Neural cell (in vitro differentiated cells): ENCODE measurements at regions not wholly inside any gene's neighbourhood (a gene's known extent, or its start where the extent isn't known, plus 50 kb on each side); places are given as distances from the start of the nearest gene placed in this dataset.

ENCODE experiments used
- H2AFZ ChIP-seq: fragments of 200-600, 300-800 bp; sonication (generic), shearing (Covaris generic); 2 replicates; pipeline ENCODE4 v1.6.0; 2014; ENCODE audit warnings: low read depth, mild to moderate bottlenecking, antibody characterized with exemption, low read length, moderate library complexity
- H3F3A ChIP-seq: fragments of 200-600 bp; shearing (Covaris generic); 2 replicates; pipeline ENCODE4 v1.6.1; 2016; ENCODE audit warnings: mild to moderate bottlenecking, moderate library complexity, mixed read lengths, antibody characterized with exemption, low read length; ENCODE audit not compliant: insufficient read depth, poor library complexity, severe bottlenecking
- H3K27ac ChIP-seq: fragments of 200-600, 300-800 bp; sonication (generic), shearing (Covaris generic); 2 replicates; pipeline ENCODE4 v1.5.1; 2014; ENCODE audit warnings: mild to moderate bottlenecking, low read length, moderate library complexity
- H3K27me3 ChIP-seq: fragments of 300-800, 200-600 bp; sonication (generic), shearing (Covaris generic); 2 replicates; pipeline ENCODE4 v1.6.0; 2014; ENCODE audit warnings: mild to moderate bottlenecking, low read depth, low read length, moderate library complexity; ENCODE audit not compliant: insufficient read depth
- H3K36me3 ChIP-seq: fragments of 300-800, 200-600 bp; sonication (generic), shearing (Covaris generic); 2 replicates; pipeline ENCODE4 v1.5.1; 2014; ENCODE audit warnings: mild to moderate bottlenecking, antibody characterized with exemption, low read length, moderate library complexity; ENCODE audit not compliant: insufficient read depth
- H3K4me2 ChIP-seq: fragments of 300-800, 200-600 bp; sonication (generic), shearing (Covaris generic); 2 replicates; pipeline ENCODE4 v1.6.0; 2014; ENCODE audit warnings: mild to moderate bottlenecking, low read length
- H3K4me3 ChIP-seq: fragments of 300-800, 200-600 bp; sonication (generic), shearing (Covaris generic); 2 replicates; pipeline ENCODE4 v1.5.1; 2014; ENCODE audit warnings: mild to moderate bottlenecking, low read length, moderate library complexity
- H3K79me2 ChIP-seq: fragments of 200-600 bp; shearing (Covaris generic); replicated peaks from 2 replicates; pipeline ENCODE4 v1.6.0; 2014; ENCODE audit warnings: mild to moderate bottlenecking, low read length, moderate library complexity; ENCODE audit not compliant: insufficient read depth
- H3K9ac ChIP-seq: fragments of 300-800, 200-600 bp; sonication (generic), shearing (Covaris generic); 2 replicates; pipeline ENCODE4 v1.6.1; 2016; ENCODE audit warnings: mild to moderate bottlenecking, low read length, mixed read lengths
- H3K9me2 ChIP-seq: fragments of 200-600 bp; shearing (Covaris generic); 2 replicates; pipeline ENCODE4 v1.6.1; 2016; ENCODE audit warnings: mild to moderate bottlenecking, low read length, mixed read lengths; ENCODE audit not compliant: insufficient read depth
- H3K9me3 ChIP-seq: fragments of 200-600, 300-800 bp; sonication (generic), shearing (Covaris generic); 2 replicates; pipeline ENCODE4 v1.6.1; 2016; ENCODE audit warnings: mild to moderate bottlenecking, mixed run types, low read length, moderate library complexity, mixed read lengths
- H4K20me1 ChIP-seq: fragments of 200-600 bp; shearing (Covaris generic); 2 replicates; pipeline ENCODE4 v1.6.1; 2016; ENCODE audit warnings: mild to moderate bottlenecking, mixed run types; ENCODE audit not compliant: insufficient read depth
- EP300 ChIP-seq: fragments of 450-650 bp; conservative IDR thresholded peaks from 2 replicates; pipeline ENCODE4 v1.6.1; 2014; ENCODE audit warnings: antibody characterized with exemption, mild to moderate bottlenecking, moderate library complexity; ENCODE audit not compliant: poor library complexity, severe bottlenecking
- EZH2 ChIP-seq: fragments of 200-600, 300-800 bp; shearing (Covaris generic), sonication (generic); IDR thresholded peaks from 2 replicates; pipeline ENCODE4 v1.6.1; 2014; ENCODE audit warnings: antibody characterized with exemption, low read length, borderline replicate concordance, mild to moderate bottlenecking; ENCODE audit not compliant: insufficient read depth, poor library complexity, severe bottlenecking
- MXI1 ChIP-seq: fragments of 450-650 bp; conservative IDR thresholded peaks from 2 replicates; pipeline ENCODE4 v1.6.1; 2014; ENCODE audit warnings: antibody characterized with exemption, mild to moderate bottlenecking; ENCODE audit not compliant: poor library complexity, severe bottlenecking
- POLR2AphosphoS5 ChIP-seq: IDR thresholded peaks from 2 replicates; pipeline ENCODE4 v1.6.1; 2012
- RAD21 ChIP-seq: fragments of 450-650 bp; conservative IDR thresholded peaks from 2 replicates; pipeline ENCODE4 v1.6.1; 2014; ENCODE audit warnings: antibody characterized with exemption, mild to moderate bottlenecking, moderate library complexity
- REST ChIP-seq: IDR thresholded peaks from 2 replicates; pipeline ENCODE4 v1.6.1; 2012; ENCODE audit warnings: borderline replicate concordance
- SMC3 ChIP-seq: fragments of 450-650 bp; conservative IDR thresholded peaks from 2 replicates; pipeline ENCODE4 v1.6.1; 2014; ENCODE audit warnings: antibody characterized with exemption, mild to moderate bottlenecking, moderate library complexity; ENCODE audit not compliant: poor library complexity
- TAF1 ChIP-seq: IDR thresholded peaks from 2 replicates; pipeline ENCODE4 v1.6.1; 2012; ENCODE audit warnings: low read depth
- TF ChIP-seq, protein P1 (sequence below): fragments of 450-650 bp; IDR thresholded peaks from 2 replicates; pipeline ENCODE4 v1.5.1; 2014; ENCODE audit warnings: antibody characterized with exemption, mild to moderate bottlenecking, moderate library complexity; ENCODE audit not compliant: poor library complexity, severe bottlenecking

DNA sequence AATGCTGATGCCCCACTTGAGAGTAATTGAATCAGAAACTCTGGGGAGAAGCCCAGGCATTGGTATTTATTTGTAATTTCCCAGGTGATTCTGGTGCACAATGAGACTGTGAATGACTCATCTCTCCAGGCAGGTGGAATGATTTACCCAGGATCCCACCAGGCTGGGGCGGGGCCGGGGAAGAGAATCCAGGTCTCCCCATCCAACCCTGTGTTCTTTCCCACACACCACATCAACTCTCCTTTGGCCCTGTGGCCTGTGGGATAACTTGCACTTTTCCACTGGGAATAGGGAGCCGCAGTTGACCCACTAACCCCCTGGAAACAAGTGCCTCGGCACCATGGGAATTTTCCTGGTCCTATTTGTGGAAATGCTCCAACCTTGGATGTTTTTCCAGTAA is 409.8 kb downstream of the ZNF521 start:
- H3F3A ChIP-seq: no peaks in the 10 kb centered on the region
- TF ChIP-seq MXI1 (no peak), SMC3 (no peak), TAF1 (no peak), EP300 (no peak)
- H3K4me2 ChIP-seq: no peak overlapping the region
- no peaks in the 10 kb centered on the region for H3K27me3 ChIP-seq
- no peaks in the 10 kb centered on the region for H3K79me2 ChIP-seq
- no peaks in the 10 kb centered on the region for H4K20me1 ChIP-seq
- H3K36me3 ChIP-seq: no peaks in the 10 kb centered on the region
- no peaks in the 10 kb centered on the region for H3K9me3 ChIP-seq
- no peaks in the 10 kb centered on the region for H3K9me2 ChIP-seq
- no peak overlapping the region for H2AFZ ChIP-seq
- no peak overlapping the region for H3K4me3 ChIP-seq
- no peak overlapping the region for H3K9ac ChIP-seq
- no peak overlapping the region for H3K27ac ChIP-seq

DNA sequence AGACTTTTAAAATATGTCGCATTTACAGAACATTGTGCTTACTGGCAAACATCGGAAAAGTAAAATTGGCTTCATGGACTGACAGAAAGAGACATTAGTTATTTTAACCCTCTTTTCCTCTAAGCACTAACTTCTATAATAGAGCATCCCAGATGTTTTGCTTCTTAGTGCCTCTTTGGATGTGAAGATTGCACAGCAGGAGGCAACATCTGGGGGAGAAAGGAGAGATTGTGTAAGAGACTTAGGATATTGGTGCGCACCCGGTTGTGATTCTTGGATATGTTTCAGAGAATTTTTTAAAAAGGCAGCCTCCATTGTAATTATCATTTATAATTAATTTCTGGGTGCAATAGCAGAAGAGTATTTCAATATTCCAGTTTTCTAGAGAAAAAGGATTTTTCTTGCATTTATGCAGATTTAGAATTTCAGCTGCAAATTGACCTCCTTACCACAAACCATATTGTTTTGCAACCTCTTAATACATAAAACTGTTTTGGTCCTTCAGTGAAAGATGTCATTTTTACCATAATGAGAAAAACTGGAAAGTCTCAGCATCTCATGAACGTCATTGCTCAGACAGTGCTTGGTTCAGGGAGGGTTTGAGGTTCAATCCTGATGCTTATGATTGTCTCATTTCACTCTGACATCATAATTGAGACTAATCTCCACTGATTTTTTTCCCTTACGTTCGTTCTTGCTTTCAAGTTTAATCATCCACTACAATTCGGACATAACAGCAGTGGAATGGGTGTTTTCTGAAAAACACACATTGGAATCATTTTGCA is 404.3 kb downstream of the ZNF521 start:
- no peak overlapping the region for H3K4me3 ChIP-seq
- H3K9me2 ChIP-seq: no peaks in the 10 kb centered on the region
- no peak overlapping the region for H3K4me2 ChIP-seq
- H2AFZ ChIP-seq: no peak overlapping the region
- H3K27ac ChIP-seq: no peak overlapping the region
- H3K36me3 ChIP-seq: no peaks in the 10 kb centered on the region
- no peaks in the 10 kb centered on the region for H3K9me3 ChIP-seq
- no peak overlapping the region for H3K9ac ChIP-seq
- H4K20me1 ChIP-seq: no peaks in the 10 kb centered on the region
- H3F3A ChIP-seq: no peaks in the 10 kb centered on the region
- H3K27me3 ChIP-seq: no peaks in the 10 kb centered on the region
- no peak for TF ChIP-seq RAD21
- no peak for TF ChIP-seq POLR2AphosphoS5
- no peak for TF ChIP-seq TAF1
- no peak for TF ChIP-seq SMC3
- TF ChIP-seq MXI1: no peak
- no peak for TF ChIP-seq EP300
- TF ChIP-seq EZH2: no peak
- TF ChIP-seq, protein P1, sequence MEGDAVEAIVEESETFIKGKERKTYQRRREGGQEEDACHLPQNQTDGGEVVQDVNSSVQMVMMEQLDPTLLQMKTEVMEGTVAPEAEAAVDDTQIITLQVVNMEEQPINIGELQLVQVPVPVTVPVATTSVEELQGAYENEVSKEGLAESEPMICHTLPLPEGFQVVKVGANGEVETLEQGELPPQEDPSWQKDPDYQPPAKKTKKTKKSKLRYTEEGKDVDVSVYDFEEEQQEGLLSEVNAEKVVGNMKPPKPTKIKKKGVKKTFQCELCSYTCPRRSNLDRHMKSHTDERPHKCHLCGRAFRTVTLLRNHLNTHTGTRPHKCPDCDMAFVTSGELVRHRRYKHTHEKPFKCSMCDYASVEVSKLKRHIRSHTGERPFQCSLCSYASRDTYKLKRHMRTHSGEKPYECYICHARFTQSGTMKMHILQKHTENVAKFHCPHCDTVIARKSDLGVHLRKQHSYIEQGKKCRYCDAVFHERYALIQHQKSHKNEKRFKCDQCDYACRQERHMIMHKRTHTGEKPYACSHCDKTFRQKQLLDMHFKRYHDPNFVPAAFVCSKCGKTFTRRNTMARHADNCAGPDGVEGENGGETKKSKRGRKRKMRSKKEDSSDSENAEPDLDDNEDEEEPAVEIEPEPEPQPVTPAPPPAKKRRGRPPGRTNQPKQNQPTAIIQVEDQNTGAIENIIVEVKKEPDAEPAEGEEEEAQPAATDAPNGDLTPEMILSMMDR: no peak
- no peak for TF ChIP-seq REST
- H3K79me2 ChIP-seq: no peaks in the 10 kb centered on the region
